ENCODE measurements at regions not wholly inside any gene's neighbourhood (a gene's known extent, or its start where the extent isn't known, plus 50 kb on each side); places are given as distances from the start of the nearest gene placed in this dataset.
A peak's percentile ranks its signal among the peaks of the same experiment; 100 is the strongest.
"Not testable (repeated sequence)": the region's sequence is repeated elsewhere in the genome, so short reads cannot be mapped to it uniquely, and the experiment has no call there.

DNA sequence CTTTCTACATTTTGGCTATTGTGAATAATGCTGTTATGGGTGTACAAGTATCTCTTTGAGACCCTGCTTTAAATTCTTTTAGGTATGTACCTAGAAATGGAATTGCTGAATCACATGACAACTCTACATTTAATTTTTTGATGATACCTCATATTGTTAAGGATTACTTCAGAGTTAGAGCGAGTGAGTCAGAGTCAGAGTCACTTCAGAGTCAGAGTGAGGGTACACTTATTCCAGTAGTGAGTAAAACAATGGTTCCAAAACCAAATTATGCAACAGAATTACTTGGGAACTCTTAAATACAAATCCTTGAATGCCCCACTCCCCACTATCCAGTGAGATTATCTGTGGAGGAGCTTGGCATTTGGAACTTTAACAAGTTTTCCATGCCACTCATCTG is 50.3 kb upstream of the SNRK start:
- H3K27me3 ChIP-seq (ENCODE audit: control insufficient read depth in 3 of 3, insufficient read depth in 3 of 3, low read length in 3 of 3), result no peaks in the 10 kb centered on the region
- no peaks in the 10 kb centered on the region for H3K36me3 ChIP-seq (ENCODE audit: control insufficient read depth in 3 of 3, insufficient read depth in 2 of 3, low read depth in 1 of 3, low read length in 3 of 3)
- WGBS, 3 donors, result 89 to 100% (median 94%) methylated on average over 1 of the region's 1 CpG
- H3K27ac ChIP-seq (ENCODE audit: low read depth in 1 of 3, low read length in 2 of 3), result no peak overlapping the region
- DNase-seq (no peak), FAIRE-seq (no peak)
- no peaks in the 10 kb centered on the region for H3K9me3 ChIP-seq (ENCODE audit: control insufficient read depth in 2 of 2, insufficient read depth in 1 of 2, low read depth in 1 of 2, low read length in 1 of 2)
- no peaks in the 10 kb centered on the region for H3K4me1 ChIP-seq (ENCODE audit: control insufficient read depth in 3 of 3, insufficient read depth in 2 of 3, low read depth in 1 of 3, low read length in 2 of 3)
- H3K4me3 ChIP-seq (ENCODE audit: low read depth in 1 of 3, low read length in 3 of 3), result no peak overlapping the region

DNA sequence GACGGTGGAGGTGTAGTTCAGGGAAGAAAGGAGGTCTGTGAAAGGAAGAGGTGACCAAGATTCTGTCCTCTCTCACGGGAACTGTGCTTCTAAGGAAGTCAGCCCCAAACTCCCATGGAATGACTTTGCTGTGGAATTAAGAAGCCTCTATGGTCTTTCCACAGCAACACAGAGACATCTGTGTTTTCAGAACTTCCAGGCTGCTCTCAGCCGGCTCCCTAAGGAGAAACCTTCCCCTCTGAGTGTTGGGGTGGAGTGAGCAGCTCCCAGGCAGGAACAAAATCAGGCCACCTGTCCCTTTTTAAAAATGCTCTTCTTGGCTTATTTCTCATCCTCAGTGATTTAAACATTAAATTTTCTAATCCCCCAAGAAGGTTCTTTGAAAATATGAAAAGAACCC is 53.3 kb upstream of the SNRK start:
- Histone ChIP-seq H3K27me3 (ENCODE audit: control insufficient read depth in 3 of 3, insufficient read depth in 3 of 3, low read length in 3 of 3) (no peaks in the 10 kb centered on the region), H3K4me1 (ENCODE audit: control insufficient read depth in 3 of 3, insufficient read depth in 2 of 3, low read depth in 1 of 3, low read length in 2 of 3) (no peaks in the 10 kb centered on the region), H3K9me3 (ENCODE audit: control insufficient read depth in 2 of 2, insufficient read depth in 1 of 2, low read depth in 1 of 2, low read length in 1 of 2) (no peaks in the 10 kb centered on the region), H3K36me3 (ENCODE audit: control insufficient read depth in 3 of 3, insufficient read depth in 2 of 3, low read depth in 1 of 3, low read length in 3 of 3) (no peaks in the 10 kb centered on the region), H3K27ac (ENCODE audit: low read depth in 1 of 3, low read length in 2 of 3) (no peak overlapping the region), H3K4me3 (ENCODE audit: low read depth in 1 of 3, low read length in 3 of 3) (no peak overlapping the region)
- FAIRE-seq, result no peak
- no peak for DNase-seq
- WGBS, 3 donors, result 78 to 90% (median 81%) methylated on average over 3 of the region's 3 CpGs

DNA sequence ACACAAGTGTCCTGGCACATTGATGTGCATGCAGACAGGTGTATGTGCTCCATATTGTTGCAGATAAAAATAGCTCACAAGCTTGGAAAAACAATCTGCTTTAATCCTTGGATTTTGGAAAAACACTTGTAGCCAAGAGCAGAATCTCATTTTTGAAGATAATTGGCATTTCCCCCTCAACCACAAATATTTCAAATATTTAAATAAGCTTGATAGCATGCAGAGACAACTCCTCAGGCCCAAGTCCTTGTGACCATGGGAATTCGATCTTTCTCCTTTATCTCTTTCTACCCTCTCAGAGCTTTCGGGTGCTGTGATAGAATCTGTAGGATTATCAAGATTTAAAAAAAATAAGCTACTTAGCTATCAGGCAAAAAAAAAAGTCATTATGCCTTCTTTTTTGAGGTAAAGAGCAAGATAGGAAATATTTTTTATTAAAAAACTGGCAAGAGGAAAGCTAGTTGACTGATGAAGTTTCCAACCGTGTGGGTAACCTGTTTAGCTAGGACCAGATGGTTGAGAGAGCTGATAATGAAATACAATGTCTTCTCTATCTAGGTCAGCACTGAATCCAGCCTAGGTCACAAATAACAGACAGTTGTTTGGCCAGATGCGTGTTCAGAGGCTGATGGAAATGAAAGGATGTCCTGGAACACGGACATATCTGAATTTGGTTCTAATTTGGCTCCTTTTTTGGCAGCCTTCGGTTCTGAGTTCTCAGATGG is 54.9 kb upstream of the SNRK start:
- FAIRE-seq, result no peak
- H3K9me3 ChIP-seq (ENCODE audit: control insufficient read depth in 2 of 2, insufficient read depth in 1 of 2, low read depth in 1 of 2, low read length in 1 of 2), result peaks cover 0 to 3% of the 10 kb centered on the region in 2 donors
- WGBS, 3 donors, result 64 to 70% (median 69%) methylated on average over 6 of the region's 6 CpGs

DNA sequence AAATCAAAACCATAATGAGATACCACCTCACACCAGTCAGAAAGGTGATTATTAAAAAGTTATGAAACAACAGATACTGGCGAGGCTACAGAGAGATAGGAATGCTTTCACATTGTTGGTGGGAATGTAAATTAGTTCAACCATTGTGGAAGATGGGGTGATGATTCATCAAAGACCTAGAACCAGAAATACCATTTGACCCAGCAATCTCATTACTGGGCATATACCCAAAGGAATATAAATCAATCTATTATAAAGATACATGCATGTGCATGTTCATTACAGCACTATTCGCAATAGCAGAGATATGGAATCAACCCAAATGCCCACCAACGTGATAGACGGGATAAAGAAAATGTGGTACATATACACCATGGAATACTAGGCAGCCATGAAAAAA is 56.5 kb upstream of the SNRK start:
- not testable (repeated sequence) for H3K36me3 ChIP-seq (ENCODE audit: control insufficient read depth in 3 of 3, insufficient read depth in 2 of 3, low read depth in 1 of 3, low read length in 3 of 3); FAIRE-seq; H3K4me3 ChIP-seq (ENCODE audit: low read depth in 1 of 3, low read length in 3 of 3); H3K27me3 ChIP-seq (ENCODE audit: control insufficient read depth in 3 of 3, insufficient read depth in 3 of 3, low read length in 3 of 3); DNase-seq; H3K4me1 ChIP-seq (ENCODE audit: control insufficient read depth in 3 of 3, insufficient read depth in 2 of 3, low read depth in 1 of 3, low read length in 2 of 3); H3K9me3 ChIP-seq (ENCODE audit: control insufficient read depth in 2 of 2, insufficient read depth in 1 of 2, low read depth in 1 of 2, low read length in 1 of 2); H3K27ac ChIP-seq (ENCODE audit: low read depth in 1 of 3, low read length in 2 of 3)
- WGBS, 3 donors, result 82 to 94% (median 90%) methylated on average over 4 of the region's 4 CpGs

More for the DNA sequence above, 54.9 kb upstream of the SNRK start:
- no peaks in the 10 kb centered on the region for H3K27me3 ChIP-seq (ENCODE audit: control insufficient read depth in 3 of 3, insufficient read depth in 3 of 3, low read length in 3 of 3)
- no peaks in the 10 kb centered on the region for H3K36me3 ChIP-seq (ENCODE audit: control insufficient read depth in 3 of 3, insufficient read depth in 2 of 3, low read depth in 1 of 3, low read length in 3 of 3)
- H3K27ac ChIP-seq (ENCODE audit: low read depth in 1 of 3, low read length in 2 of 3), result no peak overlapping the region
- H3K4me1 ChIP-seq (ENCODE audit: control insufficient read depth in 3 of 3, insufficient read depth in 2 of 3, low read depth in 1 of 3, low read length in 2 of 3), result no peaks in the 10 kb centered on the region
- DNase-seq, result no peak
- H3K4me3 ChIP-seq (ENCODE audit: low read depth in 1 of 3, low read length in 3 of 3), result no peak overlapping the region

DNA sequence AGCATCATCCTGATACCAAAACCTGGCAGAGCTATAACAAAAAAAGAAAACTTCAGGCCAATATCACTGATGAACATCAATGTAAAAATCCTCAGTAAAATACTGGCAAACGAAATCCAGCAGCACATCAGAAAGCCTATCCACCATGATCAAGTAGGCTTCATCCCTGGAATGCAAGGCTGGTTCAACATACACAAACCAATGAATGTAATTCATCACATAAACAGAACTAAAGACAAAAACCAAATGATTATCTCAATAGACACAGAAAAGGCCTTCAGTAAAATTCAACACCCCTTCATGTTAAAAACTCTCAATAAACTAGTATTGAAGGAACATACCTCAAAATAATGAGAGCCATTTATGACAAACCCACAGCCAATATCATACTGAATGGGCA is 58.7 kb upstream of the SNRK start:
- H3K9me3 ChIP-seq (ENCODE audit: control insufficient read depth in 2 of 2, insufficient read depth in 1 of 2, low read depth in 1 of 2, low read length in 1 of 2); H3K36me3 ChIP-seq (ENCODE audit: control insufficient read depth in 3 of 3, insufficient read depth in 2 of 3, low read depth in 1 of 3, low read length in 3 of 3); FAIRE-seq; DNase-seq; H3K27ac ChIP-seq (ENCODE audit: low read depth in 1 of 3, low read length in 2 of 3); H3K4me3 ChIP-seq (ENCODE audit: low read depth in 1 of 3, low read length in 3 of 3); H3K27me3 ChIP-seq (ENCODE audit: control insufficient read depth in 3 of 3, insufficient read depth in 3 of 3, low read length in 3 of 3); H3K4me1 ChIP-seq (ENCODE audit: control insufficient read depth in 3 of 3, insufficient read depth in 2 of 3, low read depth in 1 of 3, low read length in 2 of 3): not testable (repeated sequence)
- WGBS, 3 donors, result 69 to 80% (median 70%) methylated on average over 1 of the region's 1 CpG

DNA sequence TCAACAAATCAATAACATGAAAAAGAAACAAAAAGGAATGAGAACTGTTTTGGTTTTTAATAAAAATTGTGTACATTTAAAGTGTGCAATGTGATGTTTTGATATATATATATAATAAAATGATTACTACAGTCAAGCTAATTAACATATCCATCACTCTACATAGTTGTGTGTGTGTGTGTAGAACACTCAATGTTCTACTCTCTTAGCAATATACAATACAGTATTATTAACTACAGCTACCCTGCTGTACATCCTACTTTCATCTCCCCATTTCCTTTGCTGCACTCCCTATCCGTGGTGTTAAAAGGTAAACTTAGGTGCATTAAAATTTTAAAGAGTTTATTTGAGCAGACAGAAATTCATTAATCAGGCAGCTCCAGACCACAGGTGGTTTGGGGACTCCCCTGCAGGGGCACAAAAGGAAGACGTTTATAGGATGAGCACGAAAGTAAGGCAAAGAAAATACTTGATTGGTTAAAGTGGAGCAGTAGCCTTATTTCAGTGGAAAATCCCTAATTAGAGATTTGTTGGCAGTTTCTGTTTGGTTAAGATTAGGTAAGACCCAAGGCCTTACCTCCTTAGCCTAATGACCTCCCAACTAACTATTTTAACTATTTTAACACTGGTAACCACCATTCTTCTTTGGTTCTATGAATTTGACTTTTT is 61.8 kb upstream of the SNRK start:
- Histone ChIP-seq H3K27me3 (ENCODE audit: control insufficient read depth in 3 of 3, insufficient read depth in 3 of 3, low read length in 3 of 3) (no peaks in the 10 kb centered on the region), H3K4me3 (ENCODE audit: low read depth in 1 of 3, low read length in 3 of 3) (no peak overlapping the region), H3K9me3 (ENCODE audit: control insufficient read depth in 2 of 2, insufficient read depth in 1 of 2, low read depth in 1 of 2, low read length in 1 of 2) (peaks cover 0 to 11% of the 10 kb centered on the region in 2 donors), H3K36me3 (ENCODE audit: control insufficient read depth in 3 of 3, insufficient read depth in 2 of 3, low read depth in 1 of 3, low read length in 3 of 3) (no peaks in the 10 kb centered on the region), H3K4me1 (ENCODE audit: control insufficient read depth in 3 of 3, insufficient read depth in 2 of 3, low read depth in 1 of 3, low read length in 2 of 3) (no peaks in the 10 kb centered on the region), H3K27ac (ENCODE audit: low read depth in 1 of 3, low read length in 2 of 3) (no peak overlapping the region)
- 51 to 69% (median 64%) methylated on average over 3 of the region's 3 CpGs for WGBS, 3 donors
- DNase-seq (no peak), FAIRE-seq (no peak)

DNA sequence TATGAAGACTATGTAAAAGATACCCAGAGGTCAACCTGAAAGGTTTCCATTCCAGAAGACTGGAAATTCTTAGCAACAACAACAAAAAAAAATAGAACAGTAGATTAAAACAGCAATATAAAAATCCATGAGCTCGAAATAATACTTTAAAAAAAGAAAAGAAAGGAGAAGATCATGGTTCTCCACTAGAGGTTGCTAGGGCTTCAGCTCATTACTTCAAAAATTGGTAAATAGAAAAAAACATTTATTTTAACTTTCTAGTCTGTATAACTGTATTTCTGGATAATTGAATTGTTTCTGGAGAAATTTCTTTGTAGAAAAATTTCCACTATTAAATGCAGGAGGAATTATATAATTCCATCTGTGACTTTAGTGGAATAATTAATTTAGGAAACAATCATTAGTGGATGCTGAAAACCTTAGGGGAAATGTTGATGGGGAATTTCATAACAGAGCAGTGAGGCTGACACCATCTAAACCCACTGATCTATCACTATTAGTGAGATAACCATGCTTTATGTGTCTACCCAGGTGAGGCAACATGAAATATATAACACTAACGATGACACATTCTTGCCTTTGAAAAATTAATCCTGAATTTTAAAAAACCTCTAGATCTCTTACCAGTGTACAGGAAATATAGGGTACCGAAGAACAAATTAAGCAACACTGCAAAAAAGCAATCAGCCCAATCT is 62.5 kb upstream of the SNRK start:
- Histone ChIP-seq H3K9me3 (ENCODE audit: control insufficient read depth in 2 of 2, insufficient read depth in 1 of 2, low read depth in 1 of 2, low read length in 1 of 2) (peaks cover 0 to 11% of the 10 kb centered on the region in 2 donors), H3K27ac (ENCODE audit: low read depth in 1 of 3, low read length in 2 of 3) (no peak overlapping the region), H3K27me3 (ENCODE audit: control insufficient read depth in 3 of 3, insufficient read depth in 3 of 3, low read length in 3 of 3) (no peaks in the 10 kb centered on the region), H3K36me3 (ENCODE audit: control insufficient read depth in 3 of 3, insufficient read depth in 2 of 3, low read depth in 1 of 3, low read length in 3 of 3) (no peaks in the 10 kb centered on the region), H3K4me3 (ENCODE audit: low read depth in 1 of 3, low read length in 3 of 3) (no peak overlapping the region), H3K4me1 (ENCODE audit: control insufficient read depth in 3 of 3, insufficient read depth in 2 of 3, low read depth in 1 of 3, low read length in 2 of 3) (no peaks in the 10 kb centered on the region)
- DNase-seq, result no peak
- peak; percentile 51 for FAIRE-seq
- 67 to 78% (median 74%) methylated on average over 3 of the region's 3 CpGs for WGBS, 3 donors

DNA sequence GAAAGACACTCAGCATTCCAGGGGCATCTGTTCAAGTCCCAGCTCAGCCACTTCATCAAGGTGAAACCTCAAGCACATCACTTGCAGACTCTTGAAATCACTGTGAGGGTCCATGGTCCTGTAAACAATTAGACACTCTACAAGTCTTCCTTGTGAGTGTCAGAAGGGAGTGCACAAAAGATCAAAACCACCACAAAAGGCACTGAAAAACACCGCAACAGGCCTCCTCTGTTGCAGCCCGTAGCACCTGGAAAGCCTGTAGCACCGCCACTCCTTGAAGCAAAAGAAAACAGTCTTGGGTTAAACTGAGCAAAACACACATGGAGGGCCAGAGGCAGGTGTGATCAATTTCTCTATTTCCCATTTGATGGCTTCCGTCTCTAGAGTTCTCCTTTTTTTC is 63.8 kb upstream of the SNRK start:
- no peaks in the 10 kb centered on the region for H3K36me3 ChIP-seq (ENCODE audit: control insufficient read depth in 3 of 3, insufficient read depth in 2 of 3, low read depth in 1 of 3, low read length in 3 of 3)
- no peaks in the 10 kb centered on the region for H3K27me3 ChIP-seq (ENCODE audit: control insufficient read depth in 3 of 3, insufficient read depth in 3 of 3, low read length in 3 of 3)
- WGBS, 3 donors, result 86 to 97% (median 87%) methylated on average over 4 of the region's 4 CpGs
- H3K27ac ChIP-seq (ENCODE audit: low read depth in 1 of 3, low read length in 2 of 3), result no peak overlapping the region
- peaks cover 0 to 11% of the 10 kb centered on the region in 2 donors for H3K9me3 ChIP-seq (ENCODE audit: control insufficient read depth in 2 of 2, insufficient read depth in 1 of 2, low read depth in 1 of 2, low read length in 1 of 2)
- DNase-seq (no peak), FAIRE-seq (no peak)
- no peaks in the 10 kb centered on the region for H3K4me1 ChIP-seq (ENCODE audit: control insufficient read depth in 3 of 3, insufficient read depth in 2 of 3, low read depth in 1 of 3, low read length in 2 of 3)
- H3K4me3 ChIP-seq (ENCODE audit: low read depth in 1 of 3, low read length in 3 of 3), result no peak overlapping the region

Data from small intestine (tissue), 7 donors.